ENCODE measurements at regions not wholly inside any gene's neighbourhood (a gene's known extent, or its start where the extent isn't known, plus 50 kb on each side); places are given as distances from the start of the nearest gene placed in this dataset.

DNA sequence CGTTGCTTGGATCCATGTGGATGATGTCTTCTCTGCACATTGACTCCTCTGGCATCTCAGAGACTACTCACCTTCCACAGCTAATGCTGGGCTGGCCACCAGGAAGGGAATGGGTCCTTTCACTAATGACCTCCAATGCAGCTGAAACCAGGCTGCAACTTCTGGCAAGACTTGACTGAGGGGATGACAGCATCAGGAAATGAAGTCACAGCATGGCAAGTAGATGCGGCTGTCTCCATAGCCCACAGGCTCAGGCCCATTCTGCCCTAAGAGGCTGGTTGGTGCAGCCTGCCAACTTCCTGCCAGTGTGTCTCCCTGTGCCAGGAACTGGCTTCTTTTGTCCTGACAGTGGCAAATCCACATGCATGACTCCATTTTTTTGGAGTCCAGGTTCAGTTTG, 467.3 kb downstream of the TSHZ3 start:
- CTCF ChIA-PET = no interaction called here
- POLR2A ChIA-PET = no interaction called here

GRCh38 chr19:30881281-30881680, 468.0 kb downstream of the TSHZ3 start:
- ChIA-PET CTCF (no interaction called here), POLR2A (no interaction called here)

DNA sequence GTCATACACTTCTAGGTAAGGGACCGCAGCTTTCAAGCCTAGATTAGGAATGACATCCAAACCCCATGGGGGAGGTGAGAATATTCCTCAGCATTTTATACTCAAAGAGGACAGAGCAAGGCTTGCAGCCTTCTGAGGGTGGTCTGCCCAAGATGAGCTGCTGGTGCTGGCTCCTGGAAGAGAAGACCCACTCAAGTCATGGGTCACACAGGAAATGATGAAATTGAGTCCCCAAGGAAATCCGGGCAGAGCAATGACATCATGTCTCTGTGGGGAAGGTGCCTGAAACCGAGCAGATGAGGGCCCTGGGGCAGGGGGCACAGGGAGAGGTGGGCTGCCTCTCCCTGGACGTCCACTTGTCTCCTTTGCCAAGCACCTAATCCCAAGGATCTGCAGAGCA, 468.7 kb downstream of the TSHZ3 start:
- ChIA-PET POLR2A (no interaction called here), CTCF (no interaction called here)

DNA sequence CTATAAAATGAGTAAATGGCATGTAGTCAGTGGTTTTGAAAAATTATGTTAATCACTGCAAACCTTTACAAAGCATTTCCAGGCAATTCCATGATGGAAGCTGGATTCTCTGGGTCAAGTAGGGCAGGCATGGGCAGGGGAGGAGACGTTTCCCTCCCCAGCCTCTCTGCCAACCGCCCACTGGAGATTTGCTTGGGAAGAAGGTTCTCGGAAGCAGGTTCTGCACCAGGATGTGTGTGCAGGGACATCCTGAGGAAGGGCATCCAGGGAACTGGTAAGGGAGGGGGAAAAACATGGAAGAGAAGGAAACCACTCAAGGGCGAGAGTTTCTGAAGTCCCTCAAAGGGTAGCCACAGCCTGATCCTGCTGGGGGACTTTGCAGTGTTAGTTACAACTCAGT, 469.1 kb downstream of the TSHZ3 start:
- ChIA-PET POLR2A (no interaction called here), CTCF (no interaction called here)

DNA sequence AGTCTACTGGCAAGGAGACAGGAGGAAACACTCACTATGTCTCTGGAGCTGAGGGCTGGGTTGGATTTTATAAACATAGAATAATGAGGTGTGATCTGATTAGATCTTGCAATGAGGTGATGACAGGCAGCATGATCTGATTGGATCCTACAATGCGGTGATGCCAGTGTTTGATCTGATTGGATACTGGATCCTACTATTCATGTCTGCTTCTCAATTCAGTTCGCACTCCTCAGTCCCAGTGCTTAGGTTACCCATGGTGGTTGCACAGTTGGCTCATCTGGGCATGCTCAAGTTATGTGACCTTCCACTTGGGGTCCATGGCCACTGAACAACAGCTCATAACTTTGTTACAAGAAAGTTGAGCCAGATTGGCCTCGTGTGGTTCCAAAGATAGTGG, 469.5 kb downstream of the TSHZ3 start:
- ChIA-PET CTCF (no interaction called here), POLR2A (no interaction called here)

DNA sequence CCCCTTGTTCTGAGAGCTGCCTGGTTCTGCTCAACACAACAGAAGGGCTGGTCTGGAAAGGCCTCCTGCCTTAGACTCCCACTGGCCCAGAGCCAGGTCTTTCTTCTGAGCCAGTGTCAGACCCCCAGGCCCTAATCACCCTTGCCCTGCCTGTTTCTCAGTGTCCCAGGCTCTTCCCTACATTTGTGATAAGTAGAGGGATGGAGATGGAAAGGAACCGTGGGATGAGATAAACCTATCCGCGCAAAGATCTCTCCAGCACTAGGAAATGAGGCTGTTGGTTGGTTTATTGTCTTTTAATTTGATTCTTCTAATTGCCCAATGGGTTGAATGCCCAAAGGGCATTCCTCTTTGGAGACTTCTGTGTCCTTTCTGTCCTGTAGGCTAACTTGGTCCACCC, 470.0 kb downstream of the TSHZ3 start:
- ChIA-PET CTCF (no interaction called here), POLR2A (no interaction called here)

DNA sequence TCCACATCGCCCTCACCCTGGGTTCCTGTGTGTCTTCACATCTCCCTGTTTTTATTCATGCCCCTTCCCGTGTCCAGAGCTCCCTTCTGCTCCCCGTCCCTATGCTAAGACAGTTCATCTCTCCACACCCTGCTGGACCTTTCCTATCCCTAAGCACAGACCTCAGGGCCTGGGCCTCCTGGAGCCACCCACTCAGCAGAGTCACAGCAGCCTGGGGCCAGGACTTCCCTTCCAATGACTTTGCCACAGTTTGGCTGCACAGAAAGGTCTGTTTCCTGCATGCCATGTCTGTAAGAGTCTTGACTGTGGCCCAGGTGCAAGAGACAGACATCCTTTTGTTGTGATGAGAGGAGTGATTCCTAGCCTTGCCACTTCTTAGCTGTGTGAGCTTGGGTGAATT, 470.7 kb downstream of the TSHZ3 start:
- POLR2A ChIA-PET = no interaction called here
- CTCF ChIA-PET = no interaction called here

DNA sequence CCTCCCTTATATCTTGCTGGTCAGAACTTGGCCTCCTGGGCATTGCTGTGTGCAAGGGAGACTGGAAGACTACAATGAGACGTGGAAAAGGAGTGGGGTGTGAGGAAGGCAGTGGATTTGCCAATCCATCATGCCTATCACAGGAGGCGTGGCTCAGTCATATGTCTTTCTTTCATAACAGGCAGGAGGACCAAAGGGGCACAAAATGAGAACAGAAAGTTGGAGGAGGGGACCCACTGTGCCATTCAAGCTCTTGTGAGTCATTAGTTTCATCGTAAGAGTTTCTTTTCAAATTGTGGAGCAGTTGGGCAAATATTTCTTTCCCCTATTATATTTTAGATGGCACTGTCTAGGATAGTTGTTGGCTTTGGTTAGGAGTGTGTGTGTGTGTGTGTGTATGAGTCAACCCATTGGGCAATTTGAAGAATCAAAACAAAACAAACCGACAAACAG, 471.5 kb downstream of the TSHZ3 start:
- ChIA-PET POLR2A (no interaction called here), CTCF (no interaction called here)

- ChIA-PET POLR2A (no interaction called here), CTCF (interaction anchor here (0.6 kb wide), 1 partner anchor 1393 kb away, joined by 3 read pairs; no protein-coding TSS in a partner anchor)
Measured at GRCh38 chr19:30873691-30874090, 475.5 kb downstream of the TSHZ3 start.

GRCh38 chr19:30873003-30873402, 476.2 kb downstream of the TSHZ3 start:
- ChIA-PET CTCF (interaction anchor here (0.6 kb wide), 2 partner anchors 820 to 1394 kb away, joined by 3 read pairs; no protein-coding TSS in a partner anchor), POLR2A (no interaction called here)

DNA sequence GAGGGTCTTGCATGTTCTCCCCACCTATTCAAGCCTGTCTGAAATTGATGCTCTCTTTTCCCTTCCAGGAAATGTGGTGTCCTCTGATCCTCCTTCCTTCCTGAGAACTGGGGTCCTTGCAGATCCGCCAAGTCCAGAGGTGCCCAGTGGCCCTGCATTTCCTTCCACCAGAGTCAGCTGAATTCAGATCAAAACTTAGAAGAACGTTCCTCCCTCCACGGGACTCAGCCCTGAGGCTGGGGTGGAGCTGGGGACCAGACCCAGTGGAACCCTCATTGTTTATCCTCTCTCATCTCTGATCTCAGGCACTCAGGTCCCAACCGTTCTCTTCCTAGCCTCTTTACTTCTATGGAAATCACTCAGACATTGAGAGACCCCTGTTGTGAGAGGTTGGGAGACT, 477.3 kb downstream of the TSHZ3 start:
- CTCF ChIA-PET = no interaction called here

GRCh38 chr19:30870876-30871275, 478.4 kb downstream of the TSHZ3 start:
- ChIA-PET POLR2A (no interaction called here), CTCF (no interaction called here)

More for the DNA sequence above, 477.3 kb downstream of the TSHZ3 start:
- POLR2A ChIA-PET = no interaction called here

- CTCF ChIA-PET = no interaction called here
Measured at GRCh38 chr19:30865511-30865910, 483.7 kb downstream of the TSHZ3 start.

DNA sequence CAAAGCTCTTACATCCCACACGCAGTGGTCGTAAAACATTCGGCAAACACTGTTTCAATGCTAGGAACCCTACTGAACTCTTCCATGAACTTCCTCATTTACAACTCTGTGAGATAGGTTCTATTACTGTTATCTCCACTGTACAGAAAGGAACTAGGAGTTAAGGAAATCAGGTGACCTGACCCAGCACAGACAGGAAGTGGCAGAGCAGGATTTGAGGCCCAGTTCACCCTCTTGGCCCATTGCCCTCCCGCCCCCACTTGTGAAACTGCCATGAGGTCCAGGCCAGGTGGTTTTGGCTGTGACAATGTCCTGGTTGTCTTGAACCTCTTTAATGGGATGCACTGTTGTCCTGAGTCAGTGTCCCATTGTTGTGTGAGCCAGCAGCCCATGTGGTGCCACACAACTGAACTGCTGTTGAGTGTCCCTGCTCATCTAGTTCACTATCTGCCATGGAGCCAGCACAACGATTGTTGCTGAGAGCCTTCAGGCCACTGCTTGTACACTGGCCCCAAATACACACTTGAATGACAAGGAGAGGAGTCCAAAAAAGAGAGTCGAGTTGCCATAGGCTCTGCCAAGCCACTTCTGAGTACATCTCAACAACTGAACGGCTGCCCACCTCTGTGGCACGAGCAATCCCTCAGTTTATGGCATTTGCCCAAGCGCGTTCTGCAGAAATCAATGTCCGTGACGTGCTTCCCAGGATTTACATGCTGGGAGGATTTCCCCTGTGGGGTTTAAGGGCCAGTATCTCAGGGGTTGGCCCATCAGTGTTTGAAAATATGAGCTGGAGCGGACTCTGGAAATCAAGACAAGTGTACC, 484.6 kb downstream of the TSHZ3 start:
- CTCF ChIA-PET = no interaction called here
- POLR2A ChIA-PET = no interaction called here

More at GRCh38 chr19:30865511-30865910, 483.7 kb downstream of the TSHZ3 start:
- POLR2A ChIA-PET = no interaction called here

DNA sequence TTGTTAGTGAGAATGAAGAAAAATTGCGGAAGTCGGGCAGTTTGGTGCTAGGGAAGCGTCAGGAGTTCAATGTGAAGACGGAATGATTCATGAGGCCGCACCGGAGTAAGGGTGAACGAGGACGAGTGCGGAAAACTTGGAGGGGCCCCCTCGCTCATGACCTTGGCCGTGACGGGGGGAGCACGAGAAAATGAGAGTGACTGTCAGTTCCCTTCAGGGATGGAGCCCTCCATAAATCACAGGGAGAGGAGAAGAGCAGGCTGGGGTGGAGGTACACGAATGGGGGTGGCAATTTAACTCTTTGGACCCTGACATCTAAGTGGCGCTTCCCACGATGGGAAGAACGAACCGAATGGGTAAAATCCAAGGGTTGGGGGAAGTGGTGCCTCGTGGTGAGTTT, 486.4 kb downstream of the TSHZ3 start:
- ChIA-PET CTCF (no interaction called here), POLR2A (no interaction called here)

GRCh38 chr19:30861919-30862318, 487.3 kb downstream of the TSHZ3 start:
- POLR2A ChIA-PET = no interaction called here
- CTCF ChIA-PET = no interaction called here

DNA sequence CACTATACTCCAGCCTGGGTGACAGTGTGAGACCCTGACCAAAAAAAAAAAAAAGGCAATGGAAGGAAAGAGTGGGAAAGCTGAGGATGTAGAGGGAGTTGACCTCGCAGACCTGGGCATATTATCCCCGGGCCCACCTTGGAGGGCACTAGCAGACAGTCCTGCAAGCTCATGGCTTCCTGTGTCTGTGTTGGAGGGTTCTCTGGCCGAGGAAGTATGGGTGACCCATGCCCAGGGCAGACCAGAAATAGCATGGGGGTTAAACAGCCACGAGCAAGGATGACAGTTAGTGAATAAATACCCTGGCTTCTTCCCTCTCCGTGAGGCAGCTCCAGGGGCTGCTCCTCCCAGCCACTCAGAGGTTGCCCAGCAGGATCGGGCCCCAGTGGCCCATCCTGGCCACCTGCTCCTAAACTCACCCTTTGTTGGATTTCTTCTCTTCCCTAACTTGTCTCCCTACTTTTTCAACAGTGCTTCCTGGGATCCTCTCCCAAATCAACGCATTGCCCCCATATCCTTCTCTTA, 485.8 kb downstream of the ZNF536 start:
- CTCF ChIA-PET = no interaction called here
- POLR2A ChIA-PET = no interaction called here

- ChIA-PET CTCF (no interaction called here), POLR2A (no interaction called here)
Measured at GRCh38 chr19:30857388-30857787, 485.2 kb downstream of the ZNF536 start.

DNA sequence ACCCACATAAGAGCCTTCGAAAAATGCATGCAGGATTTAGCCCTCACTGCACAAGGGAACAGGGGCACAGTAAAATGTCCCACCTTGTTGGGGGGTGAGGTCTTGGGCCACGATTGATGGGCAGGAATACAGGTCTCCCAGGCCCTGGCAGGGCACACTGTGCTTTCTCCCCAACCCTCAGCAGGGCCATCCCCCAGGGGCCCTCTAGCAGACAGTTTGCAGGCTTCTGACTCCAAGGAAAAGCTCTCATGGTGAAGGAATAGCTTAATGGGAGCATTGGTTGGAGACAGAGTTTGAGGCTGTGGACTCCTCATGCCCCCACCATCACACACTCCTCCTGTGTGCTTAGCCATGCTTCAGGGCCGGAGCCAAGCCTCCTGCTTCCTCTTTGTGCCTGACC, 484.6 kb downstream of the ZNF536 start:
- CTCF ChIA-PET = no interaction called here
- POLR2A ChIA-PET = no interaction called here

GRCh38 chr19:30856376-30856775, 484.2 kb downstream of the ZNF536 start:
- POLR2A ChIA-PET = no interaction called here
- CTCF ChIA-PET = no interaction called here

- ChIA-PET CTCF (no interaction called here), POLR2A (no interaction called here)
Measured at GRCh38 chr19:30855442-30855841, 483.3 kb downstream of the ZNF536 start.

- CTCF ChIA-PET = no interaction called here
- POLR2A ChIA-PET = no interaction called here
Measured at GRCh38 chr19:30854661-30855060, 482.5 kb downstream of the ZNF536 start.
